ENCODE measurements at regions not wholly inside any gene's neighbourhood (a gene's known extent, or its start where the extent isn't known, plus 50 kb on each side); places are given as distances from the start of the nearest gene placed in this dataset.

GRCh38 chr2:145106293-145106692 is 586.4 kb upstream of the ZEB2 start:
- in situ Hi-C loops (cut with HindIII; ENCODE audit: low pct_ligation_motif_present, low pct_unique_long_range_greater_than_20kb, low sequenced_read_pairs) = no loop called here
- DNase-seq = no peak

- in situ Hi-C loops (cut with HindIII; ENCODE audit: low pct_ligation_motif_present, low pct_unique_long_range_greater_than_20kb, low sequenced_read_pairs) = no loop called here
- DNase-seq = no peak
Measured at GRCh38 chr2:145102706-145103105, 582.8 kb upstream of the ZEB2 start.

- no peak for DNase-seq
- in situ Hi-C loops (cut with HindIII; ENCODE audit: low pct_ligation_motif_present, low pct_unique_long_range_greater_than_20kb, low sequenced_read_pairs) = no loop called here
Measured at GRCh38 chr2:145100301-145100700, 580.4 kb upstream of the ZEB2 start.

GRCh38 chr2:145096582-145096981 is 576.7 kb upstream of the ZEB2 start:
- in situ Hi-C loops (cut with HindIII; ENCODE audit: low pct_ligation_motif_present, low pct_unique_long_range_greater_than_20kb, low sequenced_read_pairs) = no loop called here
- no peak for DNase-seq

GRCh38 chr2:145095641-145096435 is 575.9 kb upstream of the ZEB2 start:
- DNase-seq = no peak
- in situ Hi-C loops (cut with HindIII; ENCODE audit: low pct_ligation_motif_present, low pct_unique_long_range_greater_than_20kb, low sequenced_read_pairs) = no loop called here

GRCh38 chr2:145094370-145094769 is 574.5 kb upstream of the ZEB2 start:
- in situ Hi-C loops (cut with HindIII; ENCODE audit: low pct_ligation_motif_present, low pct_unique_long_range_greater_than_20kb, low sequenced_read_pairs) = no loop called here
- DNase-seq = no peak

- in situ Hi-C loops (cut with HindIII; ENCODE audit: low pct_ligation_motif_present, low pct_unique_long_range_greater_than_20kb, low sequenced_read_pairs) = no loop called here
- no peak for DNase-seq
Measured at GRCh38 chr2:145091967-145092366, 572.0 kb upstream of the ZEB2 start.

- no peak for DNase-seq
- in situ Hi-C loops (cut with HindIII; ENCODE audit: low pct_ligation_motif_present, low pct_unique_long_range_greater_than_20kb, low sequenced_read_pairs) = no loop called here
Measured at GRCh38 chr2:145090841-145091761, 571.2 kb upstream of the ZEB2 start.

- in situ Hi-C loops (cut with HindIII; ENCODE audit: low pct_ligation_motif_present, low pct_unique_long_range_greater_than_20kb, low sequenced_read_pairs) = no loop called here
- DNase-seq = no peak
Measured at GRCh38 chr2:145088756-145089155, 568.8 kb upstream of the ZEB2 start.

- in situ Hi-C loops (cut with HindIII; ENCODE audit: low pct_ligation_motif_present, low pct_unique_long_range_greater_than_20kb, low sequenced_read_pairs) = no loop called here
Measured at GRCh38 chr2:145086910-145087309, 567.0 kb upstream of the ZEB2 start.

GRCh38 chr2:145085612-145086011 is 565.7 kb upstream of the ZEB2 start:
- in situ Hi-C loops (cut with HindIII; ENCODE audit: low pct_ligation_motif_present, low pct_unique_long_range_greater_than_20kb, low sequenced_read_pairs) = no loop called here
- no peak for DNase-seq

More at GRCh38 chr2:145086910-145087309, 567.0 kb upstream of the ZEB2 start:
- no peak for DNase-seq

- no peak for DNase-seq
- in situ Hi-C loops (cut with HindIII; ENCODE audit: low pct_ligation_motif_present, low pct_unique_long_range_greater_than_20kb, low sequenced_read_pairs) = no loop called here
Measured at GRCh38 chr2:145080426-145080825, 560.5 kb upstream of the ZEB2 start.

GRCh38 chr2:145079641-145080040 is 559.7 kb upstream of the ZEB2 start:
- DNase-seq = no peak
- in situ Hi-C loops (cut with HindIII; ENCODE audit: low pct_ligation_motif_present, low pct_unique_long_range_greater_than_20kb, low sequenced_read_pairs) = no loop called here

GRCh38 chr2:145078923-145079322 is 559.0 kb upstream of the ZEB2 start:
- DNase-seq = no peak
- in situ Hi-C loops (cut with HindIII; ENCODE audit: low pct_ligation_motif_present, low pct_unique_long_range_greater_than_20kb, low sequenced_read_pairs) = no loop called here

- DNase-seq = no peak
- in situ Hi-C loops (cut with HindIII; ENCODE audit: low pct_ligation_motif_present, low pct_unique_long_range_greater_than_20kb, low sequenced_read_pairs) = no loop called here
Measured at GRCh38 chr2:145076085-145076484, 556.2 kb upstream of the ZEB2 start.

- in situ Hi-C loops (cut with HindIII; ENCODE audit: low pct_ligation_motif_present, low pct_unique_long_range_greater_than_20kb, low sequenced_read_pairs) = no loop called here
Measured at GRCh38 chr2:145075454-145076062, 555.6 kb upstream of the ZEB2 start.

GRCh38 chr2:145070703-145071102 is 550.8 kb upstream of the ZEB2 start:
- no peak for DNase-seq
- in situ Hi-C loops (cut with HindIII; ENCODE audit: low pct_ligation_motif_present, low pct_unique_long_range_greater_than_20kb, low sequenced_read_pairs) = no loop called here

More at GRCh38 chr2:145075454-145076062, 555.6 kb upstream of the ZEB2 start:
- no peak for DNase-seq

- in situ Hi-C loops (cut with HindIII; ENCODE audit: low pct_ligation_motif_present, low pct_unique_long_range_greater_than_20kb, low sequenced_read_pairs) = no loop called here
- no peak for DNase-seq
Measured at GRCh38 chr2:145068509-145068908, 548.6 kb upstream of the ZEB2 start.

GRCh38 chr2:145067549-145068030 is 547.7 kb upstream of the ZEB2 start:
- DNase-seq = no peak
- in situ Hi-C loops (cut with HindIII; ENCODE audit: low pct_ligation_motif_present, low pct_unique_long_range_greater_than_20kb, low sequenced_read_pairs) = no loop called here
